ENCODE measurements at regions not wholly inside any gene's neighbourhood (a gene's known extent, or its start where the extent isn't known, plus 50 kb on each side); places are given as distances from the start of the nearest gene placed in this dataset.

- intact Hi-C loops (cut with DNase I): no loop called here
- TF ChIP-seq, protein P1, sequence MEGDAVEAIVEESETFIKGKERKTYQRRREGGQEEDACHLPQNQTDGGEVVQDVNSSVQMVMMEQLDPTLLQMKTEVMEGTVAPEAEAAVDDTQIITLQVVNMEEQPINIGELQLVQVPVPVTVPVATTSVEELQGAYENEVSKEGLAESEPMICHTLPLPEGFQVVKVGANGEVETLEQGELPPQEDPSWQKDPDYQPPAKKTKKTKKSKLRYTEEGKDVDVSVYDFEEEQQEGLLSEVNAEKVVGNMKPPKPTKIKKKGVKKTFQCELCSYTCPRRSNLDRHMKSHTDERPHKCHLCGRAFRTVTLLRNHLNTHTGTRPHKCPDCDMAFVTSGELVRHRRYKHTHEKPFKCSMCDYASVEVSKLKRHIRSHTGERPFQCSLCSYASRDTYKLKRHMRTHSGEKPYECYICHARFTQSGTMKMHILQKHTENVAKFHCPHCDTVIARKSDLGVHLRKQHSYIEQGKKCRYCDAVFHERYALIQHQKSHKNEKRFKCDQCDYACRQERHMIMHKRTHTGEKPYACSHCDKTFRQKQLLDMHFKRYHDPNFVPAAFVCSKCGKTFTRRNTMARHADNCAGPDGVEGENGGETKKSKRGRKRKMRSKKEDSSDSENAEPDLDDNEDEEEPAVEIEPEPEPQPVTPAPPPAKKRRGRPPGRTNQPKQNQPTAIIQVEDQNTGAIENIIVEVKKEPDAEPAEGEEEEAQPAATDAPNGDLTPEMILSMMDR (IDR thresholded peaks at IDR 0.05): no peak
- TF ChIP-seq POLR2A (IDR thresholded peaks at IDR 0.05): no peak
- no peaks in the 10 kb centered on the region for H3K36me3 ChIP-seq
- no peaks in the 10 kb centered on the region for H3K9me3 ChIP-seq
- H3K4me3 ChIP-seq: no peak overlapping the region
- ATAC-seq: no peak
- WGBS, 4 donors: 88 to 96% (median 91%) methylated on average over 2 of the region's 2 CpGs
- peaks cover 0 to 4% (median 0%) of the 10 kb centered on the region in 9 donors for H3K27me3 ChIP-seq
- H3K27ac ChIP-seq: no peak overlapping the region
- no peaks in the 10 kb centered on the region for H3K4me1 ChIP-seq
- DNase-seq: no peak
Measured at GRCh38 chr3:153911116-153911515, 210.1 kb upstream of the ARHGEF26 start.

- intact Hi-C loops (cut with DNase I): no loop called here
- 75 to 94% (median 82%) methylated on average over 1 of the region's 1 CpG for WGBS, 4 donors
- no peak for TF ChIP-seq POLR2A (IDR thresholded peaks at IDR 0.05)
- TF ChIP-seq, protein P1 (IDR thresholded peaks at IDR 0.05): no peak
- peaks cover 0 to 17% (median 0%) of the 10 kb centered on the region in 12 donors for H3K9me3 ChIP-seq
- no peaks in the 10 kb centered on the region for H3K36me3 ChIP-seq
- DNase-seq (no peak), ATAC-seq (no peak)
- H3K4me1 ChIP-seq: no peaks in the 10 kb centered on the region
- no peak overlapping the region for H3K4me3 ChIP-seq
- H3K27me3 ChIP-seq: no peaks in the 10 kb centered on the region
- no peak overlapping the region for H3K27ac ChIP-seq
Measured at GRCh38 chr3:153919773-153920172, 201.4 kb upstream of the ARHGEF26 start.

DNA sequence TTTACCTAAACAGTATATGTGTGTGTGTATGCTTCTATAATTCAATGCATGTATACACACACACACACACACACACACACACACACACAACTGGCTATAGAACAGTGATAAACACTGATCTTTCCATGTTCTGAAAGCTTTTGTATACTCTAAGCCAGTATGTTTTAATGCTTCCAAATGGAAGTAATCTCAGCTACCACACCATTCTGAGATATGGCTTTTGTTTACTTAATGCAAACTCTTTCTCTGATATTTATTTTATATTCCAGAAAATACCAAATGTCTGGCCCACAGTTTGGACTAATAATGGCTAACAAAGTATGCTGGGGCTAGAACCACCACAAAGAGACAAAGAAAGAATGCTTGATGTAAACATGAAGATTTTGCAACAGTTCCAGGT lies 199.4 kb upstream of the ARHGEF26 start:
- DNase-seq: no peak
- Histone ChIP-seq H3K4me1 (no peaks in the 10 kb centered on the region), H3K27me3 (no peaks in the 10 kb centered on the region)

DNA sequence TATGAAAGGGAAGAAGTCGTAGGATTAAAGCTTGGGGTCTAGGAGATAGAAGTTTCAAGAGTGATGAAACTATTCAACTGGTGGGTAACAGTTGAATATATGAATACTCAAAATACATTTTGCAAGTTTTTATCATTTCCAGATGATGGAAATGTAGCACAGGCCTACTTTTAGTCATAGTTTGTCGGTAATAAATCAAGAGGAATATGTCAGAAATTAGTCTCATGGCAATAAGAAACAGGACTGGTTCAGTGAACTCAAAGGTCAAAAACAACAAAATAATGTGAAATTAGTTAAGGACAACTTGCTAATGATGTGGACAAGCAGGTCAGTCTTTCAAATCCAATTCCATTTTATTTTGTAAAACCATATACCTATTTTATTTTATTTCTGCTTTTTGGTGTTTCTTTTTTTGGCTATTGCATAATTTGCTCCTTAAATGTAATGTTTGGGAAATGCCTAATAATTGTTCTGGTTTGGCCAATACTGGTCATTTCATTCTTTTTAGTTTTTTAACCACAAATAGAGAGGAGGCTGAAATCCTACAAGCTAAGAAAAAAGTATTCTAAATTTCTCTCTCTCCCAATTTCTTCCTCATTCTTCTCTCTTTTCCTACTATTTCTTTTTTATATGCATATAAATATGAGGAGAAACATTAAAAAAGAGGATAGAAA lies 195.2 kb upstream of the ARHGEF26 start:
- 85 to 94% (median 91%) methylated on average over 2 of the region's 2 CpGs for WGBS, 4 donors
- TF ChIP-seq POLR2A (IDR thresholded peaks at IDR 0.05): no peak
- TF ChIP-seq, protein P1 (IDR thresholded peaks at IDR 0.05): no peak
- ATAC-seq (no peak), DNase-seq (no peak)
- Histone ChIP-seq H3K36me3 (no peaks in the 10 kb centered on the region), H3K4me3 (no peak overlapping the region), H3K27ac (no peak overlapping the region), H3K9me3 (no peaks in the 10 kb centered on the region), H3K27me3 (no peaks in the 10 kb centered on the region), H3K4me1 (no peaks in the 10 kb centered on the region)
- intact Hi-C loops (cut with DNase I): no loop called here

More for the DNA sequence above, 199.4 kb upstream of the ARHGEF26 start:
- no peak for TF ChIP-seq POLR2A (IDR thresholded peaks at IDR 0.05)
- TF ChIP-seq, protein P1 (IDR thresholded peaks at IDR 0.05): no peak
- no peaks in the 10 kb centered on the region for H3K36me3 ChIP-seq
- intact Hi-C loops (cut with DNase I): no loop called here
- ATAC-seq: no peak
- no peak overlapping the region for H3K4me3 ChIP-seq
- H3K27ac ChIP-seq: no peak overlapping the region
- H3K9me3 ChIP-seq: peaks cover 0 to 17% (median 0%) of the 10 kb centered on the region in 12 donors

Measured in heart left ventricle (tissue), 16 donors.